T-helper 1 cell treated with Interleukin-12 subunit alpha and Interleukin-12 subunit beta and Interleukin-4 antibody, amounts not matched to agents 30 ng/mL and 1 ng/mL, for 36 hours (primary cell): ENCODE measurements at regions not wholly inside any gene's neighbourhood (a gene's known extent, or its start where the extent isn't known, plus 50 kb on each side); places are given as distances from the start of the nearest gene placed in this dataset.

Source experiments
- intact Hi-C: fragments of 100-400 bp; cut with micrococcal nuclease; formaldehyde crosslinking; loops from one replicate; pipeline ENCODE4 v1.15.1; 2024

DNA sequence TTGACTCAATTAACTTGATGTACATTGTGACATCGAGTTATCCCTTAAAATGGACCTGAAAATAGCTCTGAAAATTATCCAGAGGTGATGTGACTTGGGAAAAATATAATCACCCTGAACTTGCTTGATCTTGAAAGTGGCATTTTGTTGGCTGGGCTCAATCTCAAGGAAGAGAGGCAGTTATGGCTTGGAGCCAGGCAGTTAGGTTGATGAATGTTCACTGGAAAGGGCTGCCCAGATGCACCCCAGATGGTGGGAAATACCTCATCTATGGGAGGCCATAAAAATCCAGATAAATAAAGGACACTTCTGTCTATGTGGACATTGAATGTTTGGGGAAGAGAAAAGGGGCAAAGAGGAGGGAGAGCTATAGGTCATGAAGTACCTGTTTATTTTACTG, 55.7 kb upstream of the OR5AN1 start:
- intact Hi-C loops, result no loop called here

DNA sequence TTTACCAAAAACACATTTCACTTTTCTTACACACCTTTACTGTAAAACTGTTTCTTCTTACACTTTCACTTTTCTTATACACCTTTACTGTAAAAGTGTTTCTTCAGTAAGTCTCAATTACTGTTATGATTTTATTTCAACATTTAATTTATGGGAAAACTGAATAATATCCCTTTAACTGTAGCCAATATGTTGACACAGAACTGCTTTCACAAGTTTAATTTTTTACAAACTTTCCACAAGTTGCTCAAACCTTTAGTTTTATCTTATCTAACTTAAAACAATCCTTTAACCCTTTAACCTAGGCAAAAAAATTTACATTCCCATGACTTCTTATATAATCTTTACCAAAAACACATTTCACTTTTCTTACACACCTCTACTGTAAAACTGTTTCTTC, 63.3 kb upstream of the OR5AN1 start:
- intact Hi-C loops, result no loop called here

DNA sequence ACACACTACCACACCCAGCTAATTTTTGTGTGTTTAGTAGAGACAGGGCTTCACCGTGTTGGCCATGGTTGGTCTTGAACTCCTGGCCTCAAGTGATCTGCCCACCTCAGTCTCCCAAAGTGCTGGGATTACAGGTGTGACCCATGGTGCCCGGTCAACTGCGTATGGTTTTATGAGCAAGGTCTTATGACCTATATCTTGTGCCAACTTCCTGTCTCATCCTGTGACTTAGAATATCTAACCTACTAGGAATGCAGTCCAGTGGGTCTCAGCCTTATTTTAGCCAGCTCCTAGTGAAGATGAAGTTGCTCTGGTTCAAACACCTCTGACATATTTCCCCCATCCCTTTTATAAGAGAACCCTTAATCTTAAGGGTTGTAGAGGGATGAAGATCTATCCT, 66.1 kb upstream of the OR5AN1 start:
- intact Hi-C loops, result no loop called here

DNA sequence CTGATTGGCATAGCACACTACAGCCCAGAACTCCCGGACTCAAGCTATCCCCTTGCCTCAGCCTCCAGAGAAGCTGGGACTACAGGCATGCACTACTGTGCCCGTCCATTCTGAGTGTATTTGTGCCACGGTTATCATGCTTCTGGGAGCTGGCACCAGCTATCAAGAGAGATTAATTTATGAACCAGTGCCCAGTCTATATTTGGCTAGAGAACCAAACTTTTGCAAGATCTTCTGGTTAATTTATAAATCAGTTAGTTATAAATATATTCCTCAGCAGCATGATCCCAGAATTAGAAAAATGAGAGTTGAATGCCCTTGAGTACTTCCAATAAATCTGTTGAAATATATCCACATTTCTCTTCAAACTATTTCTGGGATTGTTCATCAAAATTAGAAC, 67.5 kb upstream of the OR5AN1 start:
- intact Hi-C loops, result no loop called here

DNA sequence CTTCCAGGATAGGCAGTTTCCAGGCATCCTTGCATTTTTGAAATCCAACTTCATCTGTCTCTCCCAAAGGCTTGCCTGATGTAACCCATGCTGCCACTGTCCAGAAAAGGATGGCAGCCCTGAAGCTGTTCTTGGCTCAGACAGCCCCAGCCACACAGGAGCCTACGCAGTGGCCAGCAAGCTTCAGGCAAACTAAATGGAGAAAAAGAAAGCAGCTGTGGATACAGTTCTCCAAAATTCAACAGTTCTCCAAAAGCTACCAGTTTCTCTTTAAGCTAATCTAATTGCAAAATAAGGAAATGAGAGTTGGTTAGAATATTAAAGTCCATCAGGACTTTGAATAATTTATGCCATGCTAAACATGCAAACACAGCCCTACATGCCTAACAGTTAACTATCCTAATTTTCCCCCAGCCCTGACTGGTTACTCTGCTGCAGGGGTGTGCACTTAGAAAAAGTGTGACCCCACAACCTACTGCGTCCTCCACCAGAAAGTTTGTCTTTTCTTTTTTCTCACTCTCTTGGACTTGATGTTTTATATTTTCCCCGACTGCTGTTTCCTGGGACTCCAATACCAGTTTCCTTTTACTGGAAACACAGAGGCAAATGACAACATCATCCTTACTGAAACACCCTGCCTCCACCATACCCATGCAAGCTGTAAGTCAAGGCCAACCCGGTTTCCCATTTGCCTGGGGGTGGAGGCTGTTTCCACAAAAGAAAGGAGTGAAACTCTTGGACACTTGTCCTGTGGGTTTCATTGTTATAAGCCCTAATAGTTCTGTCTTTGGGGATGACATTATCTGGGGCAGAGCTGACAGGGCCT, 69.1 kb upstream of the OR5AN1 start:
- intact Hi-C loops, result loop anchor here (10.0 kb wide), 1 partner anchor 225 kb away; the partner anchor contains the start of gene OR4D9

DNA sequence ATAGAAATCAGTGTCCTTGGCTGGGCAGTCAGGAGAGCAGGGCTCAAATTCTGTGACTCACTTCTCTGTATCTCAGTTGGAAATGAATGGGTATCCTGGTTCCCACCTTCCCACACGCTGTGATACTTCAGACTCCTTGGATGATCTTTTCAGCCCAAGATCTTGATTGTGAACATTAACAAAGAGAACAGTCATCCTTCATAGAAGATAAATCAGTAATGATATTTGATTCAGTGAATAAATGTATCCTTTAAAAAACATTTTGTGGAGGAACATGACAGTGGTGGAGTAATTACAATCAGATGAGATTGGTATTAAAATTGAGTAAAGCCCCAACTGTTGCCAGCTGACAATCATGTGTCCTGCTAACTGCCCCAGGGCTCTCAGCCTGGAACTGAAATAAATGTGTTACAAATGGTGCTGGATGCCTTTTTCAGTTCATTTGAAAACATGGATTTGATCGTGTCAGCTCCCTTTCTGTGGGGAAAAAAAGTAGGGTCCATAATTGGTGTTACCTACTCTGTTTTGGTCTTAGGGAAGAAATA, 72.9 kb upstream of the OR5AN1 start:
- intact Hi-C loops, result loop anchor here (10.0 kb wide), 1 partner anchor 229 kb away; the partner anchor contains the start of gene OR4D9

DNA sequence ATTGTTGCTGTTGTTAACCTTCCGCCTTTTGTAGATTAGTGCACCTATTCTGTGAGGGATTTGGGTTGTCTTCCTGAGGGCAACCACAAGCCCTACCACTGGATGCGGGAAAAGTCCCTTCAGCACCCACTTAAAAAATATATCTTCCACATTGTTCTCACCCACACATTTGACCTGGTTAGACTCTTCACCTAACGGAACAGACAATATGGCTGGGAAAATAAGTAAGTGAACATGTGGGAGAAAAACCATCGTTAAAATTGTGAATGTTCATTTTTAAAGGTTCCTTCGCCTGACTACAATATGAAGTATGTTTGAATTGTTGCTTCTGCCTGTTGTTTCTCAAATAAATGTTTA, 72.0 kb upstream of the MPEG1 start:
- intact Hi-C loops, result loop anchor here (1.0 to 10.0 kb wide), 6 partner anchors 21 to 230 kb away; partner anchors contain the start of gene OR4D9

DNA sequence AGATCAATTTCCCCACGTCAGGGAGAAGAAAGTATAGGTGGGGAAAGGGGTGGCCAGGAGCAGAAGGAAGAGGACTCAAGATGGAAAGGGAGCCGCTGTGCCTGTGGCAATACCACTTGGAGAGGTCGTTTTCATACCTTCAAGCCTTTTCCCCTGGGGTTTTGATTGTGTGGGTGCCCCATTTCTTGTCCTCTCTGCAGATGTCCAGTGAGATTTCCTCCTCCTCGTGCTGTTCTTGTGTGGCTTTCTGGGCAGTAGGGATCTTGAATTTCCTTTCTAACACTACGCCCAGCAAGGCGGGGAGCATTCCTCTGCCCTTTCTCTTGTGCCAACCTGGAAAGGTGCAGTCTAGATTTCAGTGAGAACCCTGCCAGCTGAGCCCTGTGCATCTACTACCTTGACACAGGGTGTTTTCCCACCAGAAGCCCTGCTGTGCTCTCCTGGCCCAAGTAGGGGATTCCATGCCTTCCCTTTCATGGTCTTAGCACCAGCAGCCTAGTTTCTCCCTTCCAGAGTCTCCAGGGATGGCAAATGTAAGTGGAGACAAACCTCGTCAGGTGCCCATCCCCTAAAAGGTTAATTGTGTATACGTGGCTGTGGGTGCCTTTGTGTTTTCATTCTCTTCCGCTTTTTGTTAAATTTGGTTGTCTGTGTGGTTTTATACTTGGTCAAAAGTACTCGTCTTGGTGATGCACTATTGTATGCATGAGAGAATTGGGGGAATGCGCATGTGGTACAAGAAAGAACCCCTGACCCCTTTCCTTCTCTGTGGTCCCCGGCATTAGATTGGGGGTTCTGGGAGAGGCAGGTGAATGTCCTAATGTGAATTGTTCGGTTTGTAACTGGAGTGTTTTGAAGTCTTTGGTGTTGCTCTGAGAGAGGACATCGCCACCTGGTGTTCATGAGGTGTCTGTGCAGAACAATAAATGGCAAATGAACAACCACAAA, 71.4 kb upstream of the MPEG1 start:
- intact Hi-C loops, result loop anchor here (1.0 to 10.0 kb wide), 6 partner anchors 21 to 231 kb away; partner anchors contain the start of gene OR4D9

DNA sequence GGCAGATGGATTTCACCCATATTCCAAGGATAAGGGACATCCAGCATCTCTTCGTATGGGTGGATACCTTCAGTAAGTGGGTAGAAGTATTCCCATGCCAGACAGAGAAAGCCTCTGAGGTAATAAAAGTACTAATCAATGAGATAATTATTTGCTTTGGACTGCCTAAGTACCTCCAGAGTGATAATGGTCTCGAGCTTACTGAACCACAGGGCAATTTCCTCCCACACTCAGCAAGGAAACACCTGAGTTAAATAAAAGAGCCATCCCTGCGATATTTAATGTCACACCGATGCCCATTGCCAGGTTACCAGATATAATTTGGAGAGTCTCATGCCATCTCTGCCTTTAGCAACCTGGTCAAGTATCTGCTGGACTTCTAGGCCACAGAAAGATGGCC, 70.6 kb upstream of the MPEG1 start:
- intact Hi-C loops, result loop anchor here (10.0 kb wide), 1 partner anchor 231 kb away; the partner anchor contains the start of gene OR4D9

DNA sequence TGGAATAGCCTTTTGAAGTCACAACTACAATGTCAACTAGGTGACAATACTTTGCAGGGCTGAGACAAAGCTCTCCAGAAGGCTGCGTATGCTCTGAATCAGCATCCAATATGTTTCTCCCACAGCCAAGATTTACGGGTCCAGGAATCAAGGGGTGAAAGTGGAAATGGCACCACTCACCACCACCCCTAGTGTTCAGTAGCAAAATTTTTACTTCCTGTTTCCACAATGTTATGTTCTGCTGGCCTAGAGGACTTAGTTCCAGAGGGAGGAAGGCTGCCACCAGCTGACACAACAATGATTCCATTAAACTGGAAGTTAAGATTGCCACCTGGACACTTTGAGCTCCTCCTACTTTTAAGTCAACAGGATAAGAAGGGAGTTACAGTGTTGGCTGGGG, 68.5 kb upstream of the MPEG1 start:
- intact Hi-C loops, result loop anchor here (10.0 kb wide), 1 partner anchor 234 kb away; the partner anchor contains the start of gene OR4D9

DNA sequence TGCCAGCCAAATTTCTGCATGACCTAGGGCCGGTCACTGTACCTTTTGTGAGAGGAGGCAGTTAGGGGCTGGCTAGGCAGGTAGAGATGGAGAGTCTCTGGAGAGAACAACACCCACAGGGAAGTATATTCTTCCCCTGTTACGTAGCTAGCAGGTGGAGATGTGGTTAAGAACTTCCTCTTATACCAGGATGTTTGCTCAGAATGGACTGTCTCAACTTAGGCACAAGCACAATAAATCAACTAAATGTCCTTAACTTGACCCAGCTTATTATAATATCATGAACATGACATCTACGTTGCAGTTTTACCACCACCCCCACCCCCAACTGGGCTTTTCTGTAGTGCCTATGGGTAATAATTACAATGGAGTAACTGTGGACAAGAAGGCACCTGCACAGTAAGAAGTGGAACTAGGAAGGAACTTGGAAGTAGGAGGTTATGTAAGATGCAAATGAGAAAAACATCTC, 60.7 kb upstream of the MPEG1 start:
- intact Hi-C loops, result no loop called here

DNA sequence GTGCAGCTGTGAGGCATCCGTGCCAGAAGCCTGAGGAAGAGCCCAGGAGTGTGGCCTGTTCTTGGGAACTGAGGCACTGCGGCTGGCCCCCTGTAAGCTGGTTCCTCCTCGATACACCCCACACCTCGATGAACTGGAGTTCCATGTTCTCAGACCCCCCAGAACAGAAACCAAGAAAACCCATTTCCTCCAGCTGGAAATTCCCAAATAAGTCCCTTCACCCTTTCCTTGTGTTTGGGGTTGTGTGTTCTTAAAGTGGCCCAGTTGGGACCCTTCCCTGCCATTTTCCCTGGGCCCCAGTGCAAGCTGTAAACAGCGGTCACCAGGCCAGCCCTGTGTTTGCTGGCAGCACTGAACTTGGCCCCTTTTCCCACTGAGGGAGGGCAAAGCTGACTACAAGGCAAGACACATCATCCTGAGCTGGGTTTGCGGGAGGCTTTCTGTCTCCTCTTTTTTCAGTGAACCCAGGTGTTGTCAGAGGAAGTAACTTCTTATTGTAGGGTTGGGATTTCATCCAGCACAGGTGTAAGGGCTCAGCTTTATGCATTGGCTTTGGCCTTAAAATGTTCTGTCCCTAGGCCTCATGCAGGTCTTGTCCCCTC, 60.1 kb upstream of the MPEG1 start:
- intact Hi-C loops, result no loop called here

DNA sequence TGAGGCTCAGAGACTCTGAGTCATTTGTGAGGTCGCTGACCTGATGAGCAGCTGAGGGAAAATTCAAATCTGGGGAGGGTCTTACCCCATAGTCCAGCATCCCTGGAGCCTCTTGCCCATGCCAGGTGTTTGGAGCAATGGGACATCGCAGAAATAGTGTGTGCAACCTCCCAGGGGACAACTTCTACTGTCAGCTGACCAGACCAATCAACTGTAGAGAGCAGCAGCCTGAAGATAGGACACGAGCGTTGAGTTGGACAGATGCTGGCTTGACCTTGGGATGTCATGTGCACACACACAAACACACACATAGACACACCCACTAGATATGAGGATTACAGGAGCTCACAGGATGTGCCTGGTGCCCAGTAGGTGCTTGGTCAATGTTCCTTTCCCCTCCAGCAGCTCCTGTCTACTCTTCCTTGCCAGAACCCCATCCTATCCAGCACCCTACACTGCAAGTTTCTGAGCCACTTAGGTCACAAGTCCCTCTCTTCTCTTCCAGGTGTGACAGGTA, 59.1 kb upstream of the MPEG1 start:
- intact Hi-C loops, result no loop called here

DNA sequence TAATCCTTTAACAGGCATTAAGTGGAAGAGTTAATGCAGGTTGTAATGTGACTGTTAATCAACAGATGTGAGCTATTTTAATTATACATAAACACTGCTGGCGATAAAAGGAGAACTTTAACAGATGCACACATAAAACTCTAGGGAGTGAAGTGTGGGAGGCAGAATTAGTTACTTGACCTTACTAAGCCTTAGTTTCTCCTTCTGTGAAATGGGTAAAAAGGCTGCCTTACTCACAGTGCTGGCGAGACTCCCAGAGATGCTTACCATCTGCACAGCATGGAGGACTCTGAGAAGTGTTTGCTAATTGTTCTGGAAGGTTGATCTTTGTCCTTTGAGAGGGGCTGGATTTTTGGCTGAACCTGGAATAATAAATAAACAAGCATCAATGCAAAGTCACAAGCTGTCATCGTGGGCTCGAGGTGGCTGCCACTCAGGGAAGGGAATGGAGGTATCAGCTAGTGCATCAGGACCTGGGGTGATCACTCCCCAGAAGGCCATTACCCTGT, 58.6 kb upstream of the MPEG1 start:
- intact Hi-C loops, result no loop called here

DNA sequence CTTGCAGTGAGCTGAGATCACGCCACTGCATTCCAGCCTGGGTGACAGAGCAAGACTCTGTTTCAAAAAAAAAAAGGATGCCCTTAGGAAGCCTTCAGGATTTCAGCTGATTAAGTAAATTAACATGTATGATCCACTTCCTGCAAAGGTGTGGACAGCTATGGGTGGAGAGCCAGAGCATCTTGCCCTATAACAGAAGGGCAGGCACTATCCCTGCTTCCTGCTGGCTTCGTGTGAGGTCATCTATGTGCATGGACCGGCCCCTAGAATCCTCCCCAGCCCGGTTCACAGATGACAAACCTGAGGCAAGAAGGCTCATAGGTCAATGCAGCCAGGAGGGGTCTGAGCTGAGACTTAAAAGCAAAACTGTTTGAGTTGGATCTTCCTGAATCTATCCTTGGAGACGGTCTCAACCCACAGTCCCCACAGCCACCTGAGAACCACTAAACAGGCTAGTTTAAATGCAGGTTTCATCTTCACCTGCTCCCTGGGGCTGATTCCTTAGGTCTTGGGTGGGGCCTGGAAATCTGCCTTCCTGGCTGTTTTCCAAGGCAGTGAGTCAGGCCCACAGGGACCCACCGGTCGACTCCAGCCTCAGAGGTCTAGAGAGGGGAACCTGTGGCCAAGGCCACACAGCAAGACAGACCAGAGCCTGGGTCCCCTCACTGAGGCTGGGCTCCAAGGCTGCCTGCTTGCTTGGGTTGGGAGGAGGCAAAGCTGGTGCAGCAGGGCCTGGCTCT, 55.2 kb upstream of the MPEG1 start:
- intact Hi-C loops, result no loop called here

DNA sequence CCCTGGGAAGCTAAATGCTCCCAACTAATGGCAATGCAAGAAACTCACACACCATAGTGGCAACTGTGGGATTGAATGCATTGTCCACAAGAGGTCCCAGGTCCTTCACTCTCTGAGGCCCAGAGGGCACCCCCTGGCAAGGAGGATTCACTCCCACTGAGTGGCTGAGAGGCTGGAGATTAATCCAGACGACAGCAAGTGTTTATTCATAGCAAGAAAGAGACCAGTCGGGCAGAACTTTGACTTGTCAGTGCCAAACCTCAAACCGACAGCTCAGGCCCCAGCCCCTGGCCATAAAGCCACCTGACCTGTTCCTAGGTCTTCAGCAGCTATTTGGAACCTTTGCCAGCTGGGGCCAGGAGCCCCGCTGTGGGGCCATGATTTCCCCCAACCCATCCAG, 54.5 kb upstream of the MPEG1 start:
- intact Hi-C loops, result no loop called here

DNA sequence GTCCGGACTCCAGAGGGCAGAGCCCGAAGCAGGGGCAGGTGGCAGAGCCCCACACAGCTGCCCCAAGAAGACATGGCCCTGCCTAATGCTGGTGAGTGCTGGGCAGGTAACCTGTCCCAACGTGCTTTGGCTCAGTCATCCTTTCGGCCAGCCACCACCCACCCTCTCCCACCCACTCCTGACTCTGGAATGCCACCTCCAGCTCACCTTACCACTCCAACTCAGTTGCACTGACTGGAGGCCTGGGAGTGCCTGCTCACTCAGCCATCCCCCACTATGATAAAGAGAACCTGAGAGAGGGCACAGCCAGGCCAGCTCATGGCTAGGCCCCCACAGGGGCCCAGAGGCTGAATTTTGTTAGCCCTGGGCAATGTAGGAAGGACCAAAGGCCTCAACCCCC, 53.8 kb upstream of the MPEG1 start:
- intact Hi-C loops, result no loop called here

DNA sequence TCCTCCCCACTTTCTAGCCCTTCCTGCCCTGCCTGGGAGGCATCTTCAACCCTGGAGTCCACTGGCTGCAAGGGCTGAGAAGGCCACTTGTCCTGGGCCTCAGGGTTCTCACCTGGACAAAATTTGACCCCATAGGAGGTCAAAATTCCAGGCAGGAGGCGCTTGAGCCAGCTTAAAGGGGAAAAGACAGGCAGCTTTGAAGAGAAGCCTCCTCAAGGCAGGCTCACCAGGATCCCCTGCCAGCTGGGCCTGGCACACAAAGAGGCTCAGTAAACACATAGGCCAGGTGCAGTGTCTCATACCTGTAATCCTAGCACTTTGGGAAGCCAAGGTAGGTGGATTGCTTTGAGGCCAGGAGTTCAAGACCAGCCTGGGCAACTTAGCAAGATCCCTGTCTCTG, 53.0 kb upstream of the MPEG1 start:
- intact Hi-C loops, result no loop called here

DNA sequence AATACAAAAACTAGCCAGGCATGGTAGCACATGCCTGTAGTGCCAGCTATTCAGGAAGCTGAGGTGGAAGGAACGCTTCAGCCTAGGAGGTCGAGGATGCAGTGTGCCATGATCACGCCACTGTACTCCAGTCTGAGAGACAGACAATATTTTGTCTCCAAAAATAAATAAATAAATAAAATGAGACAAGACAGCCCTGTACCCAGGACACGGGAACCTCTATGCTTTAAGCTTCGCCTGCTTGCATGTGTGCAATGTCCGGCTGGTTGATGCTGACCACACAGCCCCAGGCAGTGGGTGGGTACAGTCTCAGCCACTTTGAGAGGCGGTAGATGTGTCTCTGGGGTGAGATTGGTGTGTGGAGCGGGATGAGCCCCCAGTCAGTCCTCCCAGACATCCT, 52.0 kb upstream of the MPEG1 start:
- intact Hi-C loops, result no loop called here
